ENCODE measurements at regions not wholly inside any gene's neighbourhood (a gene's known extent, or its start where the extent isn't known, plus 50 kb on each side); places are given as distances from the start of the nearest gene placed in this dataset.

DNA sequence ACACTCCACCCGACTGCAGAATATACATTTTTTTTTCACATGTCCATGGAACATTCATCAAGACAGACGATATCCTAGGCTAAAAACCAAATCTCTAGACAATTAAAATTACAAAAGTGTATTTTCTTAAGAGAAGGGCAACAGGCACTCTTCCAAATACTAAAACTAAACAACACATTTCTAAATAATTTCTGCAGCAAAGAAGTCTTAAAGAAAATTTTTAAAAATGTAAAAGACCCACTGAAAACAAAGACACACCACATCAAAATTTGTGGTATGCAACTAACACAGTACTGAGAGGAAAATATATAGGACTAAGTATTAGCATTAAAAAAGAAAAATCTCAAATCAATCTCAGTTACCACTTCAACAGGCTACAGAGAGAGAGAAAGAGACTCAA, 570.0 kb downstream of the SLC16A7 start:
- TF ChIP-seq, protein P1, sequence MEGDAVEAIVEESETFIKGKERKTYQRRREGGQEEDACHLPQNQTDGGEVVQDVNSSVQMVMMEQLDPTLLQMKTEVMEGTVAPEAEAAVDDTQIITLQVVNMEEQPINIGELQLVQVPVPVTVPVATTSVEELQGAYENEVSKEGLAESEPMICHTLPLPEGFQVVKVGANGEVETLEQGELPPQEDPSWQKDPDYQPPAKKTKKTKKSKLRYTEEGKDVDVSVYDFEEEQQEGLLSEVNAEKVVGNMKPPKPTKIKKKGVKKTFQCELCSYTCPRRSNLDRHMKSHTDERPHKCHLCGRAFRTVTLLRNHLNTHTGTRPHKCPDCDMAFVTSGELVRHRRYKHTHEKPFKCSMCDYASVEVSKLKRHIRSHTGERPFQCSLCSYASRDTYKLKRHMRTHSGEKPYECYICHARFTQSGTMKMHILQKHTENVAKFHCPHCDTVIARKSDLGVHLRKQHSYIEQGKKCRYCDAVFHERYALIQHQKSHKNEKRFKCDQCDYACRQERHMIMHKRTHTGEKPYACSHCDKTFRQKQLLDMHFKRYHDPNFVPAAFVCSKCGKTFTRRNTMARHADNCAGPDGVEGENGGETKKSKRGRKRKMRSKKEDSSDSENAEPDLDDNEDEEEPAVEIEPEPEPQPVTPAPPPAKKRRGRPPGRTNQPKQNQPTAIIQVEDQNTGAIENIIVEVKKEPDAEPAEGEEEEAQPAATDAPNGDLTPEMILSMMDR (IDR thresholded peaks at IDR 0.05): no peak
- Histone ChIP-seq H3K27me3 (no peaks in the 10 kb centered on the region), H3K36me3 (no peaks in the 10 kb centered on the region), H3K4me3 (no peak overlapping the region), H3K27ac (no peak overlapping the region), H3K4me1 (no peaks in the 10 kb centered on the region), H3K9me3 (no peaks in the 10 kb centered on the region)
- intact Hi-C loops (cut with DNase I): no loop called here
- no peak for DNase-seq (ENCODE audit: low spot score in 2 of 2)

DNA sequence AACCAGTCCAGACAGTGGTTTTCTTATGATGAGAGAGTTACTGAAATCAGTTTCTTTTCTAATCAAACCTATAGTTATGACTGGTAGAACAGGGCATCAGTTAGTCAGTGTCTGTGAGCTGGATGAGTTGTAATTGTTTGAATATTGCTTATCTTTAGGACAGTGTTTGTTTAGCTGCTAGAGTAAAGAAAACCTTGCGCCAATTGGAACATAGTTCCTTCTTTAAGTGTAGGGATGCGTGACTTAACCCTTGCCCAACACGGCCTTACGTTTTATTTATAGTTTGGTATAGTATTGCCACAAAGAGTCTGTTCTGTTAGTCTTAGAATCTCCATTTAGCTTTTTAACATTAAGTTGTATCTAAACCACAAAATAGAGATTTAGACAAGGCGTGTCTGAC, 572.6 kb downstream of the SLC16A7 start:
- intact Hi-C loops (cut with DNase I): no loop called here

DNA sequence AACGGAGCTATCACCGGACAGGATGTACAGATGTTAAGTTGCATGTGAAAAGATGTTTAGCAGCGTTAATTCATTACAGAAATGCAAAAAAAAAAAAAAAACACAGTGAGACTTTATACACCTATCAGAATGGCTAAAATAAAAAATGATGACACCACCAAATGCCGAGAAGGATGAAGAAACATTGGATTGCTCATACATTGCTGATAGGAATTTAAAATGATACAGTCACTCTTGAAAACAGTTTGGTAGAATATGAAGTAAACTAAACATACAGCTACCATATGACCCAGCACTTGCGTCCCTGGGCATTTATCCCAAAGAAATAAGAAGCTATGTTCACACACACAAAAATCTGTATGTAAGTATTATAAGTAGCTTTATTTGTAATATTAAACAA, 574.1 kb downstream of the SLC16A7 start:
- intact Hi-C loops (cut with DNase I): no loop called here
- no peaks in the 10 kb centered on the region for H3K36me3 ChIP-seq
- DNase-seq (ENCODE audit: low spot score in 2 of 2): no peak
- no peaks in the 10 kb centered on the region for H3K9me3 ChIP-seq
- H3K4me1 ChIP-seq: no peaks in the 10 kb centered on the region
- H3K4me3 ChIP-seq: no peak overlapping the region
- H3K27ac ChIP-seq: no peak overlapping the region
- TF ChIP-seq, protein P1 (IDR thresholded peaks at IDR 0.05): no peak
- H3K27me3 ChIP-seq: no peaks in the 10 kb centered on the region

More for the DNA sequence above, 572.6 kb downstream of the SLC16A7 start:
- Histone ChIP-seq H3K9me3 (no peaks in the 10 kb centered on the region), H3K27me3 (no peaks in the 10 kb centered on the region), H3K36me3 (no peaks in the 10 kb centered on the region), H3K27ac (no peak overlapping the region), H3K4me1 (no peaks in the 10 kb centered on the region), H3K4me3 (no peak overlapping the region)
- TF ChIP-seq, protein P1 (IDR thresholded peaks at IDR 0.05): no peak
- DNase-seq (ENCODE audit: low spot score in 2 of 2): no peak

DNA sequence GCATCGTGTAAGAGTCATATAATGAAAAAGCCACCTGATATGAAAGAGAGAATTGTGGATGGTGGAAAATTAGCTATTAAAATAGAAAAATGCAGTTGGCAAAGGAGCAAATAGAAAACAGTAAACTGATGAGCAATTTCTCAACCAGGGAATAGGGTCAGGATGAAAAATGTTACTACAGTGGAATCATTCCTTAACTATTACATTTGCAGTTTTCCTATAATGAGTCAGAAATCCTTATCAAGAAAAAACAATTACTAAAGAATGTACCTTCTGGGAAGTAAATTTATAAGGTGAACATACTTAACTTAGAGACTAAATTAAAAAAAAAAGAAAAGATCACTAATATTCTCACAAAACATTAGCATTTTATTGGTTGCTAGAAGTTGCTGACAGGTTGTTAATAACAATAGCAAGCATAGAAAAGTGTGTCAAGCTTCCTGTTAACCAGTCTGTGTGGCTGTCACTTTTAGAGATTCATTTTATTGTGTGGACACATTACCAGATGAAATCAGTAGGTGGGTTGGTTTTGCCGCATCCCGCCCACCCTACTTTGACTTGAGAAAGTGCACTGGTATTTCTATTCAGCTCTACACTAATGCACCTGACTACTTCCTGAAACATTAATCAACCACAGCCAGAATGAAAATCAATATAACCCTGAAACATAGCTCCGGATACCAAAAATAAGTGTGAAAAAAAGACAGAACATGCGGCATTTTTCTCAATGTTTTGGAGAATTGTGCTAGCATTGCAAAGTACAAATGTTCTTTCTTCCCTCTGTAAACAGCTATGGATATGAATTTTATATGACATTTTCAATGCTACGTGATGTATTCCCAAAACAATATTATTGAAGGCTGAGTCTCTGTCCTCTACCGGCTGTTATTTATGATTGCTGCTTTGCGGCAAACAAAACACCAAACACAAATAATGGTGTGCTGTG, 576.7 kb downstream of the SLC16A7 start:
- Histone ChIP-seq H3K36me3 (no peaks in the 10 kb centered on the region), H3K4me3 (no peak overlapping the region), H3K27ac (no peak overlapping the region), H3K27me3 (no peaks in the 10 kb centered on the region), H3K4me1 (no peaks in the 10 kb centered on the region), H3K9me3 (no peaks in the 10 kb centered on the region)
- TF ChIP-seq, protein P1 (IDR thresholded peaks at IDR 0.05): no peak
- intact Hi-C loops (cut with DNase I): no loop called here
- no peak for DNase-seq (ENCODE audit: low spot score in 2 of 2)

DNA sequence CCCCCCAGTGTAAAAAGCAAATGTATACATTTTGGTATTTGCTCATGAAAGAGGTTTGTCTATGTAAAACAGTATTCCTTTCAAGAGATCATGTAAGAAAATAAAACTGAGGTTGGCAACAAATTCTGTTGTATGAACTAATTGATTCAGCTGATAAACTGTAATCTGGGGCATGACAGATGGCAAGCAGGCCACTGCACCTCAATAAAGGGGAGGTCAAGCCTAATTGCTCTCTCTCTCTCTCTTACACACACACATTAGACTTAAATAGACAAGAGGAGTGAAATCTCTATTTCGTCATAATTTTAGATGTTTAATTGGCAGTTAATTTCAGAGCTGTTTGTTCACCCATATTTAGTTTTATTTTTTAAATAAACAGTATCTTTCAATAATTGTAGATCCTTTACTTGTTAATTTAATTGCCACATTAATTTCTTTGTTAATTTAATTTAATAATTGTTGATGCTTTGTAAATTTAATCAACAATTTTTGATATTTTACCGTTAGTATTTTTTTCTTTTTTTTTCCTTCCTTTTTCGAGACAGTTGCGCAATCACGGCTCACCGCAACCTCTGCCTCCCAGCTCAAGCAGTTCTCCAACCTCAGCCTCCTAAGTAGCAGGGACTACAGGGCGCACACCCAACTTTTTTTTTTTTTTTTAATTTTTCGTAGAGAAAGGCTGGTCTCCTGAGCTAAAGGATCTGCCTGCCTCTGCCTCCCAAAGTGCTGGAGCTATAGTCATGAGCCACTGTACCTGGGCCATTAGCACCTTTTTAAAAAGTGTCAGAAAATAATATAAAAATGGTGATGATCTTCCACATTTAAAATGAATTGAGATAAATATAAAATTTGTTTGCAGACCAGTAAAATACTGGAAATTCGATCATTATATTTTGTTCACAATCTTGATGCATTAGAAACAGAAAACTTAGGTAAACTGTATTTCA, 577.7 kb downstream of the SLC16A7 start:
- Histone ChIP-seq H3K27me3 (no peaks in the 10 kb centered on the region), H3K27ac (no peak overlapping the region), H3K4me1 (no peaks in the 10 kb centered on the region), H3K9me3 (no peaks in the 10 kb centered on the region), H3K4me3 (no peak overlapping the region), H3K36me3 (no peaks in the 10 kb centered on the region)
- TF ChIP-seq, protein P1 (IDR thresholded peaks at IDR 0.05): no peak
- intact Hi-C loops (cut with DNase I): no loop called here
- DNase-seq (ENCODE audit: low spot score in 2 of 2): no peak

All from ascending aorta (tissue), 2 donors.